CD4-positive, alpha-beta T cell (primary cell): ENCODE measurements at regions not wholly inside any gene's neighbourhood (a gene's known extent, or its start where the extent isn't known, plus 50 kb on each side); places are given as distances from the start of the nearest gene placed in this dataset.

Source experiments
- ATAC-seq: fragments of 200-7000 bp; cut with Tn5 transposase; one replicate; pipeline ENCODE4 v1.10.0; 2022; ENCODE audit warnings: mild to moderate bottlenecking; ENCODE audit not compliant: poor library complexity
- CTCF ChIA-PET: fragments of 350-600 bp; sonication (Branson Sonifier 250); formaldehyde crosslinking; loops from one replicate; lab custom pipeline; 2021; ENCODE audit warnings: antibody characterized with exemption, inconsistent platforms; lab: Charles Lee
- POLR2A ChIA-PET: fragments of 350-600 bp; sonication (Branson Sonifier 250); formaldehyde crosslinking; loops from one replicate; lab custom pipeline; 2021; ENCODE audit warnings: antibody characterized with exemption, inconsistent platforms; lab: Charles Lee
- DNase-seq, 14 experiments: peaks; one replicate each; pipeline ENCODE4 v3.0.0-alpha.2; 2013 to 2020; ENCODE audit warnings: mixed read lengths in 2 of 14
- H3K27ac ChIP-seq, 2 donors: one replicate each; pipeline versions ENCODE4 v1.5.1 to v1.7.0; 2013; ENCODE audit warnings: low read length in 2 of 2, low read depth in 1 of 2, mild to moderate bottlenecking in 1 of 2
- H3K27me3 ChIP-seq, 2 experiments: 1 replicate in 1 of 2; 2 replicates in 1 of 2; pipeline versions ENCODE4 v1.6.1 to v1.7.0; 2013; ENCODE audit warnings: low read length in 2 of 2, control low read depth in 1 of 2, mild to moderate bottlenecking in 1 of 2, moderate library complexity in 1 of 2; ENCODE audit not compliant: insufficient read depth in 2 of 2, control insufficient read depth in 1 of 2
- H3K36me3 ChIP-seq: one replicate; pipeline ENCODE4 v1.6.1; 2013; ENCODE audit warnings: low read length, control low read depth; ENCODE audit not compliant: insufficient read depth
- H3K4me1 ChIP-seq: one replicate; pipeline ENCODE4 v1.6.1; 2013; ENCODE audit warnings: low read length, control low read depth; ENCODE audit not compliant: insufficient read depth
- H3K4me3 ChIP-seq: one replicate; pipeline ENCODE4 v1.5.1; 2013; ENCODE audit warnings: mild to moderate bottlenecking, low read length, moderate library complexity
- H3K9me3 ChIP-seq, 2 experiments: 1 replicate in 1 of 2; 2 replicates in 1 of 2; pipeline versions ENCODE4 v1.6.1 to v1.7.0; 2013; ENCODE audit warnings: low read length in 2 of 2, mild to moderate bottlenecking in 2 of 2, control low read depth in 1 of 2, moderate library complexity in 1 of 2; ENCODE audit not compliant: control insufficient read depth in 1 of 2, insufficient read depth in 1 of 2
- H3K27ac Mint-ChIP-seq: one replicate; pipeline ENCODE4 v1.8.0; 2020; ENCODE audit warnings: mixed read lengths
- H3K27me3 Mint-ChIP-seq: one replicate; pipeline ENCODE4 v1.8.0; 2021; ENCODE audit warnings: mixed read lengths
- H3K36me3 Mint-ChIP-seq: one replicate; pipeline ENCODE4 v1.8.0; 2021; ENCODE audit warnings: low read depth, mixed read lengths
- H3K4me1 Mint-ChIP-seq: one replicate; pipeline ENCODE4 v1.8.0; 2021; ENCODE audit warnings: low read depth, mixed read lengths
- H3K4me3 Mint-ChIP-seq: one replicate; pipeline ENCODE4 v1.8.0; 2020; ENCODE audit warnings: mild to moderate bottlenecking, mixed read lengths
- H3K9me3 Mint-ChIP-seq: one replicate; pipeline ENCODE4 v1.8.0; 2020; ENCODE audit warnings: mixed read lengths
- intact Hi-C, 2 experiments: fragments of 100-400 bp; cut with DNase I in 1 of 2; cut with micrococcal nuclease in 1 of 2; formaldehyde crosslinking; loops; one replicate each; pipeline versions ENCODE4 v1.15.1 to v1.9.0; 2023 to 2025; cut with DNase I, micrococcal nuclease
- TF ChIP-seq, protein P1 (sequence below): fragments of 200-600 bp; IDR thresholded peaks from one replicate; pipeline ENCODE4 v1.8.0; 2022; ENCODE audit warnings: antibody characterized with exemption, mild to moderate bottlenecking

- Mint-ChIP-seq H3K9me3 (no peaks in the 10 kb centered on the region), H3K4me1 (no peaks in the 10 kb centered on the region), H3K27me3 (peaks cover 15% of the 10 kb centered on the region), H3K36me3 (no peaks in the 10 kb centered on the region), H3K4me3 (no peak overlapping the region), H3K27ac (no peak overlapping the region)
- intact Hi-C loops = no loop called here
- POLR2A ChIA-PET = no interaction called here
- TF ChIP-seq, protein P1, sequence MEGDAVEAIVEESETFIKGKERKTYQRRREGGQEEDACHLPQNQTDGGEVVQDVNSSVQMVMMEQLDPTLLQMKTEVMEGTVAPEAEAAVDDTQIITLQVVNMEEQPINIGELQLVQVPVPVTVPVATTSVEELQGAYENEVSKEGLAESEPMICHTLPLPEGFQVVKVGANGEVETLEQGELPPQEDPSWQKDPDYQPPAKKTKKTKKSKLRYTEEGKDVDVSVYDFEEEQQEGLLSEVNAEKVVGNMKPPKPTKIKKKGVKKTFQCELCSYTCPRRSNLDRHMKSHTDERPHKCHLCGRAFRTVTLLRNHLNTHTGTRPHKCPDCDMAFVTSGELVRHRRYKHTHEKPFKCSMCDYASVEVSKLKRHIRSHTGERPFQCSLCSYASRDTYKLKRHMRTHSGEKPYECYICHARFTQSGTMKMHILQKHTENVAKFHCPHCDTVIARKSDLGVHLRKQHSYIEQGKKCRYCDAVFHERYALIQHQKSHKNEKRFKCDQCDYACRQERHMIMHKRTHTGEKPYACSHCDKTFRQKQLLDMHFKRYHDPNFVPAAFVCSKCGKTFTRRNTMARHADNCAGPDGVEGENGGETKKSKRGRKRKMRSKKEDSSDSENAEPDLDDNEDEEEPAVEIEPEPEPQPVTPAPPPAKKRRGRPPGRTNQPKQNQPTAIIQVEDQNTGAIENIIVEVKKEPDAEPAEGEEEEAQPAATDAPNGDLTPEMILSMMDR = no peak
- no peak overlapping the region for H3K27ac ChIP-seq
- CTCF ChIA-PET = no interaction called here
- H3K4me3 ChIP-seq = no peak overlapping the region
- DNase-seq (peak in 1 of 14 experiments; percentile 3), ATAC-seq (no peak)
- H3K4me1 ChIP-seq = peaks cover 5% of the 10 kb centered on the region
- H3K27me3 ChIP-seq = peaks cover 10 to 11% of the 10 kb centered on the region in 2 experiments
- no peaks in the 10 kb centered on the region for H3K36me3 ChIP-seq
- peaks cover 0 to 12% of the 10 kb centered on the region in 2 experiments for H3K9me3 ChIP-seq
Observed at GRCh38 chr10:132135053-132135872, 51.5 kb upstream of the DPYSL4 start.

DNA sequence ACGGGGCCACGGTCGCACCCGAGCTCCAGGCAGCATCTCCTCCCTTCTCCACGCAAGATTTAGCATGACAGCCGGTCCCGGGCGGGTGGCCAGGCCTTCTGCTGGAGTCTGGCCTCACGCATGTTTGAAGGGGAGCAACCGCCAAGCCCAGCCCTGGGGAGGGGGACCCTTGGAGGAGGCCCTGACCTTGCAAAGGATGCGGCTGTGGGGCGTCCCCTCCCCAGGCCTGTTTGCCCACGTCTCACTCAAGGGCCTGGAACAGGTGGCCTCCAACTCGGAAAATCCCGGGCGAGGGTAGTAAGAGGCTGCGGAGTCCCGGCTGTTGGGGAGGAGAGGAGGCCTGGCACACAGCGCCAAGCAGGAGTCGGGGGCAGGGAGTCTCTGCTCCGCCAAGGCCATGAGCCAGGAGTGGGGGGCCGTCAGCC is 50.6 kb upstream of the DPYSL4 start:
- no peak overlapping the region for H3K4me3 ChIP-seq
- H3K4me1 ChIP-seq = peaks cover 5% of the 10 kb centered on the region
- intact Hi-C loops = no loop called here
- ATAC-seq (no peak), DNase-seq (peak in 1 of 14 experiments; percentile 1)
- Mint-ChIP-seq H3K27me3 (peaks cover 13% of the 10 kb centered on the region), H3K4me3 (no peak overlapping the region), H3K9me3 (no peaks in the 10 kb centered on the region), H3K36me3 (no peaks in the 10 kb centered on the region), H3K4me1 (no peaks in the 10 kb centered on the region), H3K27ac (no peak overlapping the region)
- TF ChIP-seq, protein P1 = no peak
- H3K9me3 ChIP-seq = peaks cover 0 to 4% of the 10 kb centered on the region in 2 experiments
- no peaks in the 10 kb centered on the region for H3K36me3 ChIP-seq
- ChIA-PET CTCF (no interaction called here), POLR2A (no interaction called here)
- H3K27me3 ChIP-seq = peaks cover 9 to 10% of the 10 kb centered on the region in 2 experiments
- no peak overlapping the region for H3K27ac ChIP-seq

DNA sequence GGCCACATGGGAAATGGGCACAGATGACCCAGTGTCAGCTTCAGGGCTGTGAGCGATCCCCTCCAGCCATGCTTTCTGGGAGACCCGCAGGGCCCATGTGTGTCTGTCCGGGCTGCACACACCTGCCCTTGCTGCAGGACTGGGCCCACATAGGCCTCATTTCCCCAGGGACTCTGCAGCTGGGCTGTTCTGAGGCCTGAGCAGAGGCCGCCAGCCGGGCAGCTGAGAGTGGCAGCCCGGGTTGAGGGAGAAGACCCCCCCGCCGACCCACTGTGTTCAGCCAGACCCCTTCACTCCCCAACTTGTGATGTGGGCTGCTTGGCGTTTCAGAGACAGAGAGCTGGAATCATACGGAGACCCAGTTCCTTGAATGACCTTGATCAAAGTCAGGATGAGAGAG is 50.1 kb upstream of the DPYSL4 start:
- peaks cover 5% of the 10 kb centered on the region for H3K4me1 ChIP-seq
- Mint-ChIP-seq H3K4me3 (no peak overlapping the region), H3K27ac (no peak overlapping the region), H3K27me3 (peaks cover 13% of the 10 kb centered on the region), H3K9me3 (no peaks in the 10 kb centered on the region), H3K36me3 (no peaks in the 10 kb centered on the region), H3K4me1 (no peaks in the 10 kb centered on the region)
- peaks cover 0 to 4% of the 10 kb centered on the region in 2 experiments for H3K9me3 ChIP-seq
- H3K4me3 ChIP-seq = no peak overlapping the region
- CTCF ChIA-PET = no interaction called here
- POLR2A ChIA-PET = no interaction called here
- DNase-seq (peak in 1 of 14 experiments; percentile 24), ATAC-seq (no peak)
- no peaks in the 10 kb centered on the region for H3K36me3 ChIP-seq
- H3K27me3 ChIP-seq = peaks cover 9 to 10% of the 10 kb centered on the region in 2 experiments
- TF ChIP-seq, protein P1 = no peak
- intact Hi-C loops = no loop called here
- H3K27ac ChIP-seq = no peak overlapping the region
